ENCODE measurements at regions not wholly inside any gene's neighbourhood (a gene's known extent, or its start where the extent isn't known, plus 50 kb on each side); places are given as distances from the start of the nearest gene placed in this dataset.
"Not testable (repeated sequence)": the region's sequence is repeated elsewhere in the genome, so short reads cannot be mapped to it uniquely, and the experiment has no call there.

DNA sequence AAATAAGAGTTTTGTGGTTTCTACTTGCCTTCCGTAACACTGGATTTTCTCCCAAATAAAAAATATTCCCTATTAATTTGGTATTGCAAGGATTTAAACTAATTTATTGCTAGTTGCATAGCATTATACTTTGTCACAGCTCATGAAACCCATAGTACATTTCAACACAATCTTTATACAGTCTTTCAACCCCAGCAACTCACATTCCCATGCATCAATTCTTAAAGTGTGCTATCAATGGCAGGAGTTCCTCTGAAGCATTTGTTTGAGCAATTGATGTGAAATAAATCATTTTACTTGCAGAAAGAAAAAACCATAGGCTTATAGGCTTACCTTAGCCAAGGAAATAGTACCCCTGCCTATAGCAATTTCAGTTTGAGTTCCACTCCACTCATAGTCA is 251.9 kb downstream of the PAPSS1 start:
- no peak for DNase-seq

- DNase-seq: no peak
Measured at GRCh38 chr4:107467461-107467860, 252.6 kb downstream of the PAPSS1 start.

DNA sequence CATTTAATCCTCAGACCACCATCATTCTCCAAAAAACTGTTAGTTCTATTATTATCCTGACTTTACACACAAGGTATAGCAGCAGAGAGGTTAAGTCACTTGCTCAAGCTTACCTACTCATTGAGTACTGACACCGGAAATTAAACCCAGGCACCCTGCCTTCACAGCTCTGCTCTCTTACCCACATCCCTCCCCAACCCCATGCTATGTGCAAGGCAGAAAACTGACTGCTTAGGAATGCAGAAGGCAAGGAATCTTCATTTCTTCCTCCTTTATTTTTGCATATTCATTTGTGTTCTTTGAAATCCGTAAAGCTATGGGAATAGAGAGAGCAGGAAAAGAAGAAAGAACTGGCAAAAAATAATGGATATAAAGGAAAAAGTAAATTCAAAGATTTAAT is 261.8 kb downstream of the PAPSS1 start:
- DNase-seq: no peak

GRCh38 chr4:107453987-107454386 is 266.0 kb downstream of the PAPSS1 start:
- DNase-seq: no peak

GRCh38 chr4:107452717-107453630 is 267.1 kb downstream of the PAPSS1 start:
- no peak for DNase-seq

GRCh38 chr4:107449611-107450369 is 270.2 kb downstream of the PAPSS1 start:
- no peak for DNase-seq

DNA sequence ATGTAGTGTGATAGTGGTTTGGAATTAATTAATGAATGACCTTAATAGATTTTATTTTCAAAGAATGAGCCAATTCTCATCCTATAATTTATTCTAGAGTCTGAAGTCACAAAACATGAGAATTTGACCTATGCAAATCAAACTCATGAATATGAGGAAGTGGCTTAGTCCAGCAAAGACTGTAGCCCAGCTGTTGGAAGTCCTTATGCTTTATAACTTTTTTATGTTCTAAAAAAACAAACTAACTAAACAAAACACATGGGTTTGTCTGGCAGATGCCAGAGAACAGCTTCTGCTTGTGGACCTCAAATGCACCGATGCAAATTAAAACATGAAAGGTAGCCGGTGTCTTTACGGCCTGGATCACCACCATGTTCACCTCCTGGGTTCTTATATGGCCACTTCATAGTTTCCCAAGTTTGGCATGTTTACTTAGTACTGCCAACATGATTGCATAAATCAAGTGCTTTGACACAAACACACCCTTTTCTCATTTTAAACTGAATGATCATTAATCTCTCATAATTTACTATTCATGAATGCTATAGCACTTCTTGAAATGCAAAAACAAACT is 277.4 kb downstream of the PAPSS1 start:
- DNase-seq: no peak

GRCh38 chr4:107439401-107439800 is 280.6 kb downstream of the PAPSS1 start:
- no peak for DNase-seq

DNA sequence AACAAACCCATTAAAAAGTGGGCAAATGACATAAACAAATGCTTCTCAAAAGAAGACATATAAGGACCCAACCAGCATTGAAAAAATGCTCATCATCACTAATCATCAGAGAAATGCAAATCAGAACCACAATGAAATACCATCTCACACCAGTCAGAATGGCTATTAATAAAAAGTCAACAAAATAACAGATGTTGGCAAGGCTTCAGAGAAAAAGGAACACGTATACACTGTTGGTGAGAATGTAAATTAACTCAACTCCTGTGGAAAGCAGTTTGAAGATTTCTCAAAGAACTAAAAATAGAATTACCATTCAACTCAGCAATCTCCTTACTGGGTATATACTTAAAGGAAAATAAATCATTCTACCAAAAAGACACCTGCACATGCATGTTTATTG is 283.6 kb downstream of the PAPSS1 start:
- DNase-seq: not testable (repeated sequence)

DNA sequence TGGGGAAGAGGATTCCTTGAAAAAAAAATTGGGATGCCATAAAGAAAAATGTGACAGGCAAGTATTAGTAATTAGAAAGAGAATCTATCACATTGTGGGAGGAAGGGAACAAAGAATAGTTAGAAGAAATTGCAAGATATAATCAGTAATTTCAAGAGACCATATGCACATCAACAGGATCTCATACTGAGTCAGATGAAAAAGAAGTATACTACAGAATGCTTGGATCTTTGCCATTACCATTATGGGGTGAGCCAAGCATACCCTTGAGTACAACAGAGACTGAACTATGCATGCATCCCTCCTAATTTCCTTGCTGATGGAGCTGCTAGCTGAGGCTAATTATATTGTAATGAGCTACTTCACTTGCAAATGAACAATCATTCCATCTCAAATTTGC is 287.6 kb downstream of the PAPSS1 start:
- peak; percentile 1 for DNase-seq

DNA sequence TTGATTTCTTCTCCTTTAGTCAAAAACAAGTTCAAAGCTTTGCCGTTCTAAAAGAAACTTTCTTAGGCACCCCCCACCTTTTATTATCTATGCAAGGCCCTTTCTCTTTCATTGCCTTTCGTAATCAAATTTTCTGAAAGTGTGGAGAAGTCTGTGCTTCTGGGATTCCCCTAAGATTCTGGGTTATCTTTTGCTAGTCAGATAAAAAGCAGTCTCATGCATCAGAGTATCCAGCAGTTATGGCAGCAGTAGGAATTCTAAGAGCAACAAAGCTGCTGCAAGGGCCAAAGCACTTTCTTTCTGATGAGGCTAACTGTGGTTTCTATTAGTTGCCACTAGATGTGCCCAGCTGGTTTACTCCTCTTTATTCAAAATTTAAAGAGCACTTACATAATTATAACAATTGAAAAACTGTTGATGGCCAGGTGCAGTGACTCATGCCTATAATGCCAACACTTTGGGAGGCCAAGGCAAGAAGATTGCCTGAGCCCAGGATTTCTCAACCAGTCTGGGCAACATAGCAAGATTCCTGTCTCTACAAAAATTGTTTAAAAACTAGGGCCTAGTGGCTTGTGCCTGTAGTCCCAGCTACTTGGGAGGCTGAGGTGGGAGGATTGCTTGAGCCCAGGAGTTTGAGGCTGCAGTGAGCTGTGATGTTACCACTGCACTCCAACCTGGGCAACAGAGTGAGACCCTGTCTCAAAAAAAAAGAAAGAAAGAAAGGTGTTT is 296.2 kb downstream of the PAPSS1 start:
- no peak for DNase-seq

- not testable (repeated sequence) for DNase-seq
Measured at GRCh38 chr4:107419536-107419935, 300.5 kb downstream of the PAPSS1 start.

DNA sequence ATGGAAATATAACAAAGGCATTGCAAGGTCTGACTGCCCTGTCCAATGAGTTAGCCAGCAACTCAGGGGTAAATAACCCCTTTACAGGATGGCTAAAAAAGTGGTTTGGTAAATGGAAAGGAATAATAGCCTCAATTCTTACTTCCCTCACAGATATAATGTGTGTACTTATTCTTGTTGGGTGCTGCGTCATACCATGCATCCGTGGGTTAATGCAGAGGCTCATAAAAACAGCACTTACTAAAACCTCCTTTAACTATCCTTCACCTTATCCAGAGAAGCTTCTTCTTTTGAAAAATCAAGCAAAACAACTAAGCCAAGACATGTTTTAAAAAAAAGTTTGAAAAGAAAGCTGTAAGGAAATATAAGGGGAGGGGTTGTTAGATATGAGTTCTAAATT is 301.0 kb downstream of the PAPSS1 start:
- DNase-seq: no peak

DNA sequence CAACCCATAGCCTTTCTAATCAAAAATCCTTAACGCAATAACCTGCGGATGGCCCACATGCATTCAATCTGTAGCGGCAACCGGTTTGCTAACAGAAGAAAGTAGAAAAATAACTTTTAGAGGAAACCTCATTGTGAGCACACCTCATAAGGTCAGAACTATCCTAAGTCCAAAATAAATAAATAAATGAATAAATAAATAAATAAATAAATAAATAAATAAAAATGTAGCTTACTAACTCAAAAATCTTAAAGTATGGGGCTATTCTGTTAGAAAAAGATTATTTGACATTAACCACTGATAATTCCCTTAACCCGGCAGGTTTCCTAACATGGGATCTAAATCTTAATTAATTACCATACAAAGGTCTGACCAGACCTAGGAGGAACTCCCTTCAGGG is 304.5 kb downstream of the PAPSS1 start:
- not testable (repeated sequence) for DNase-seq

DNA sequence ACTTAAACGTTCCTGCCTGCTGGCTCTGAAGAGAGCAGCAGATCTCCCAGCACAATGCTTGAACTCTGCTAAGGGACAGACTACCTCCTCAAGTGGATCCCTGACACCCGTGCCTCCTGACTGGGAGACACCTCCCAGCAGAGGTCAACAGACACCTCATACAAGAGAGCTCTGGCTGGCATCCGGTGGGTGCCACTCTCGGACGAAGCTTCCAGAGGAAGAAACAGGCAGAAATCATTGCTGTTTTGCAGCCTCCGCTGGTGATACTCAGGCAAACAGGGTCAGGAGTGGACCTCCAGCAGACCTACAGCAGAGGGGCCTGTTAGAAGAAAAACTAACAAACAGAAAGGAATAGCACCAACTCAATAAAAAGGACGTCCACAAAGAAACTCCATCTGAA is 310.2 kb downstream of the PAPSS1 start:
- not testable (repeated sequence) for DNase-seq

DNA sequence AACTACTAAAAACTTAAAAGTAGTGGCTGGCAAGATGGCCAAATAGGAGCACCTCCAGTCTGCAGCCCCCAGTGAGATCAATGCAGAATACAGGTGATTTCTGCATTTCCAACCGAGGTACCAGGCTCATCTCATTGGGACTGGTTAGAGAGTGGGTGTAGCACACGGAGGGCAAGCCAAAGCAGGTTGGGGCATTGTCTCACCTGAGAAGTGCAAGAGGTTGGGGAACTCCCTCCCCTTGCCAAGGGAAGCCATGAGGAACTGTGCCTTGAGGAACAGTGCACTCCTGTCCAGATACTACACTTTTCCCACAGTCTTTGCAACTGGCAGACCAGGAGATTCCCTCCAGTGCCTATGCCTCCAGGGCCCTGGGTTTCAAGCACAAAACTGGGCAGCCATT is 311.1 kb downstream of the PAPSS1 start:
- DNase-seq: no peak

DNA sequence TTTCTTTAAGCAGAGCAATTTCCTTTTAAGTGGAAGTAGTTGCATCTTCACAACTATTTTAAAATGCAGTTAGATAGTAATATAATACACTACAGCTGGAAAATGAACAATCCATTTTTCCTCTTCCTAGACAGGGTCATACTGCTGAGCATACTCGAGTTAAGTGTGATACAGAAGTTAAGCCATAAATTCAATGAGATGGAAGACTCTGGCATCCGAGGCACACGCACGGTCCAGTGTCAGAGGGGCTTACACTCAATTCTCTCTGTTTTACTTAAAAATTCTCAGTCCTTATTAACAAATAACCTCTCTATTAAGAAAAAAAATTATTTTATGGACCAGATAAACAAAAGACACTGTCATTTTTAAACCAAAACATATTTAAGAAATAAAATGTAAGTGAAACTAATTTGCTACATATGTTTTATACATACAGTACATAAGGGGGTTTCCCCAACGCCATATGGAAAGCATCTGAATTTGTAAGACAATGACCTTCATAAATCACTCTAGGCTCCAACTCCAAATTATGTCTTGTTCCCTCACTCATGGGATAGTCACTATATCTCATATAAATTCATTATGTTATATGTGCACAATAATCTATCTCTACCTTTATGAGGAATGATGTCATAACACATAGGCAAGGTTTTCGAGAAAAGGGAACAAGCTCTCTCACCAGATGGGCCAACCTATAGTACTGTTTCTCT is 315.3 kb downstream of the PAPSS1 start:
- DNase-seq: no peak

DNA sequence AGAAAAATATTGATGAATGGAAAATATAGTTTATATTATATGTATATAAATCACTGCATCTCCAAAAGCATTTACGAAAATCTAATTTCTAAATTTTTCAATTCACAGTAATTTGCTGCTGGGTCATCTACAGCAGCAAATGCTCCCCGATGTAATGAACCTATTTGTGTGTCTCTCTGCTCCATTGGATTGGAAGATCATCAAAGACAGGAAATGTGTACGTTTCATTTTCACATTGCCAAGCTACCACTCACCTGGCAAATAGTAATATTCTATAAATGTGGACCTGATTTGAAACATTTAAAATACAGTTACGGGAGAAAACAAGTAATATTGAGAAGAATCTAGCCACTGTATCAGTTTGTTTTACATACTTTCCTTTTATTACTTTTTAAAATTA is 317.7 kb downstream of the PAPSS1 start:
- DNase-seq: no peak

- DNase-seq: no peak
Measured at GRCh38 chr4:107392951-107393350, 327.1 kb downstream of the PAPSS1 start.

GRCh38 chr4:107392380-107392779 is 327.7 kb downstream of the PAPSS1 start:
- DNase-seq: no peak

- no peak for DNase-seq
Measured at GRCh38 chr4:107391630-107392028, 328.4 kb downstream of the PAPSS1 start.

DNA sequence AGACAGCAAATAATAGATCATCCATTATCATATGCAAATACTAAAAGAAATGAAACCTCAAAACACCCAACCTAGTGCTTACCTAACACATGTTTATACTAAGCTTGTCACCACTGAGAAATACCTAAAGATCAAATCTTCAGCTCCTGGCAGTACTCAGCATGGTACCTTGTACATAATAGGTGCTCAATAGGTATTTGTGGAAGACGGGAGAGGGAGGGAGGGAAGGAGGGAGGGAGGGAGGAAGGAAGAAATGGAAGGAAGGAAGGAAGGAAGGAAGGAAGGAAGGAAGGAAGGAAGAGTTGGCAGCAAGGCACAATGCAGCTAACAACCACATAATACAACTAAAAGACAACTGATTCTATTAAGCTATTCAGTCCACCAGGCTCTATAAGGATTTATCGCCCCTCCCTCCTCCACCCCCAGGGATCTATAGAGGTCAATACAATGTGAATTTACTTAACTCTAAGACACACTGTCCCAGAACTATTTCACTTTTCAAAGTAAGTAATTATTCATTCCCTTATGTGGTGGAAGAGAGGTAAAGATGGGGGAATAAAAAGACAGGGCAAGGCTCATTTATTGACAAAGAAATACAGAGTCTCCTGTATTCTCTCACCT is 328.9 kb downstream of the PAPSS1 start:
- no peak for DNase-seq

Measured in NCI-H446 treated with DMSO at 0.1 percent for 48 hours (cell line).